Osteoblast (primary cell): ENCODE measurements at regions not wholly inside any gene's neighbourhood (a gene's known extent, or its start where the extent isn't known, plus 50 kb on each side); places are given as distances from the start of the nearest gene placed in this dataset.

Experiments used
- DNase-seq: peaks from one replicate; pipeline ENCODE4 v3.0.0; 2011; ENCODE audit warnings: low spot score, mixed read lengths; ENCODE audit not compliant: insufficient read length; ENCODE audit errors: missing footprints
- H2AFZ ChIP-seq: 2 replicates; pipeline ENCODE4 v1.6.0; 2011; ENCODE audit warnings: mild to moderate bottlenecking, low read length
- H3K27ac ChIP-seq: 2 replicates; pipeline ENCODE4 v1.5.1; 2011; ENCODE audit warnings: mild to moderate bottlenecking, low read depth, low read length, moderate library complexity
- H3K27me3 ChIP-seq: 2 replicates; pipeline ENCODE4 v1.6.0; 2012; ENCODE audit warnings: mild to moderate bottlenecking, control low read depth, inconsistent platforms, low read length, moderate library complexity; ENCODE audit not compliant: insufficient read depth
- H3K36me3 ChIP-seq: 2 replicates; pipeline ENCODE4 v1.5.1; 2011; ENCODE audit warnings: mild to moderate bottlenecking, low read length, control low read depth, moderate library complexity; ENCODE audit not compliant: insufficient read depth
- H3K4me1 ChIP-seq: 2 replicates; pipeline ENCODE4 v1.5.1; 2011; ENCODE audit warnings: mild to moderate bottlenecking, low read length, control low read depth, moderate library complexity; ENCODE audit not compliant: insufficient read depth
- H3K4me2 ChIP-seq: 2 replicates; pipeline ENCODE4 v1.6.0; 2011; ENCODE audit warnings: mild to moderate bottlenecking, low read length; ENCODE audit not compliant: insufficient read depth
- H3K4me3 ChIP-seq: fragments of 200-600 bp; sonication (generic); 3 replicates; pipeline ENCODE4 v1.5.1; 2012; ENCODE audit warnings: mild to moderate bottlenecking, low read length, inconsistent platforms; ENCODE audit not compliant: insufficient read depth
- H3K79me2 ChIP-seq: 2 replicates; pipeline ENCODE4 v1.6.0; 2012; ENCODE audit warnings: mild to moderate bottlenecking, low read length, control low read depth, inconsistent platforms; ENCODE audit not compliant: insufficient read depth
- H3K9me3 ChIP-seq: 2 replicates; pipeline ENCODE4 v1.5.1; 2011; ENCODE audit warnings: low read depth, low read length, control low read depth
- H4K20me1 ChIP-seq: 2 replicates; pipeline ENCODE4 v1.6.0; 2012; ENCODE audit warnings: mild to moderate bottlenecking, low read length, control low read depth; ENCODE audit not compliant: insufficient read depth
- CTCF ChIP-seq: IDR thresholded peaks from 2 replicates; pipeline ENCODE4 v1.5.1; 2011; ENCODE audit warnings: mild to moderate bottlenecking, low read depth, low read length, moderate library complexity; ENCODE audit errors: extremely low read depth

DNA sequence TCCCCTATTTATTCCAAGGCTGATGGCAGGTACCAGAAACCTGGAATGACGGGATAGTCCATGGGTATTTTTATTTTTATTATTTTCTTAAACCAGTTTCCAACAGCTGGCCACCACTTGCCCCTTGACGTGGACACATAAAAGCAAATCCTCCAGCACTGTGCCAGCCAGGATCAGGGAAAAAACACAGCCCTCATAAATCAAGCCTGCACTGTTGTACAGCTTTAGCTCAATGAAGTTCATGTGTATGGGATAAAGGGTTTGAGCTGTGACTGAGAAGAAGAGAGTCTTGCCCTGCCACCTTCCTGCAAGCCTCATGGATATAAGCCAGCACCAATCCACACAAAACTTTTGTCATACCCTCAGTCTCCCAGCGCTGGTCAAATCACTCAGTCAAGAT, 303.8 kb upstream of the SPAG17 start:
- no peaks in the 10 kb centered on the region for H3K79me2 ChIP-seq
- TF ChIP-seq CTCF, result no peak
- no peak for DNase-seq
- H3K4me2 ChIP-seq, result no peak overlapping the region
- no peaks in the 10 kb centered on the region for H4K20me1 ChIP-seq
- no peak overlapping the region for H2AFZ ChIP-seq
- H3K4me3 ChIP-seq, result no peak overlapping the region
- no peaks in the 10 kb centered on the region for H3K9me3 ChIP-seq
- no peak overlapping the region for H3K27ac ChIP-seq
- H3K27me3 ChIP-seq, result no peaks in the 10 kb centered on the region
- H3K36me3 ChIP-seq, result no peaks in the 10 kb centered on the region
- H3K4me1 ChIP-seq, result no peaks in the 10 kb centered on the region

DNA sequence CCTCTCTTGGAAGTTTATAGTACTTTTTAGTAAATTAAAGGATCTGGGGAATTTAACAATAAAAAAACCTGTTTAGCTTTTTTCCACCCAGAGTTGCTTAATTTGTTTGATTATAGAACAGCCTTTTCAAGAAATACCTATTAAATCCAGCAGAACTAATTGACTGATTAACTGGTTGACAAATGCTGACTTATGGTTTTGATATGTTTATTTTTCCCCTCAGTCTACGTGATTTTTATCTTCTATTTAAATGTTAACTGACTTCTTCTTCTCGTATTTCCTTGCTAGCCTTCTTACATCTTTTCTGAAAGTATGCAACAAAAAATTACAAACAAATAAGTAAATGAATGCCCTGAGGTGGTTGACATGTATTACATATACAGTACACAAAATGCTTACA, 302.9 kb upstream of the SPAG17 start:
- Histone ChIP-seq H3K9me3 (no peaks in the 10 kb centered on the region), H3K4me3 (no peak overlapping the region), H2AFZ (no peak overlapping the region), H4K20me1 (no peaks in the 10 kb centered on the region), H3K27ac (no peak overlapping the region), H3K4me1 (no peaks in the 10 kb centered on the region), H3K27me3 (no peaks in the 10 kb centered on the region), H3K36me3 (no peaks in the 10 kb centered on the region), H3K4me2 (no peak overlapping the region), H3K79me2 (no peaks in the 10 kb centered on the region)
- no peak for TF ChIP-seq CTCF
- peak; percentile 3 for DNase-seq

- no peaks in the 10 kb centered on the region for H3K9me3 ChIP-seq
- H3K79me2 ChIP-seq, result no peaks in the 10 kb centered on the region
- H3K4me1 ChIP-seq, result no peaks in the 10 kb centered on the region
- no peak overlapping the region for H3K27ac ChIP-seq
- no peak for TF ChIP-seq CTCF
- no peak overlapping the region for H3K4me2 ChIP-seq
- no peaks in the 10 kb centered on the region for H4K20me1 ChIP-seq
- H3K4me3 ChIP-seq, result no peak overlapping the region
- DNase-seq, result no peak
- no peaks in the 10 kb centered on the region for H3K27me3 ChIP-seq
- no peak overlapping the region for H2AFZ ChIP-seq
- H3K36me3 ChIP-seq, result no peaks in the 10 kb centered on the region
Observed at GRCh38 chr1:118487091-118487490, 302.1 kb upstream of the SPAG17 start.

DNA sequence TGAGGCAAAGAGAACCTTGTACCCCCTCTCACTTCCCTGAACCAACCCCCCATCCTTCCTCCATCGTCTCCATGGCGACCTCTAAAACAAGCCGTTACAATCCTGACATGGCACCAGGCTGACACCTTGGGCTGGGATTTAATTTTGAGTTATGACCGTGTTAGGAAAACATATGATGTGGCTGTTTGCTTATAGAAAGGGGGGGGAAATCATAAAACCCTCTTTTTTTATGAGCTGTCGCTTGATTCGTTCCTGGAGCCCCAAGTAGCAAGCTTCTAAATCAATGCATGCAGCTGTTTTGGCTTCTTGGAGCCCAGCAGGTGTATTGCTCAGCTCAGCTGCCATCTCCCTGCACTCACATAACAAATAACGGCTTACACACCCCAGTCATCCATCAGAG, 301.2 kb upstream of the SPAG17 start:
- TF ChIP-seq CTCF, result no peak
- no peaks in the 10 kb centered on the region for H3K27me3 ChIP-seq
- no peaks in the 10 kb centered on the region for H4K20me1 ChIP-seq
- no peaks in the 10 kb centered on the region for H3K79me2 ChIP-seq
- no peak overlapping the region for H3K27ac ChIP-seq
- H2AFZ ChIP-seq, result no peak overlapping the region
- H3K4me1 ChIP-seq, result no peaks in the 10 kb centered on the region
- H3K4me2 ChIP-seq, result no peak overlapping the region
- no peaks in the 10 kb centered on the region for H3K36me3 ChIP-seq
- H3K4me3 ChIP-seq, result no peak overlapping the region
- no peak for DNase-seq
- no peaks in the 10 kb centered on the region for H3K9me3 ChIP-seq
